ENCODE measurements at regions not wholly inside any gene's neighbourhood (a gene's known extent, or its start where the extent isn't known, plus 50 kb on each side); places are given as distances from the start of the nearest gene placed in this dataset.

GRCh38 chr5:171684169-171684568 lies 101.4 kb upstream of the SMIM23 start:
- no peak for DNase-seq (ENCODE audit: low read depth, low spot score)

- no peak for DNase-seq (ENCODE audit: low read depth, low spot score)
Observed at GRCh38 chr5:171688696-171689495, 96.7 kb upstream of the SMIM23 start.

DNA sequence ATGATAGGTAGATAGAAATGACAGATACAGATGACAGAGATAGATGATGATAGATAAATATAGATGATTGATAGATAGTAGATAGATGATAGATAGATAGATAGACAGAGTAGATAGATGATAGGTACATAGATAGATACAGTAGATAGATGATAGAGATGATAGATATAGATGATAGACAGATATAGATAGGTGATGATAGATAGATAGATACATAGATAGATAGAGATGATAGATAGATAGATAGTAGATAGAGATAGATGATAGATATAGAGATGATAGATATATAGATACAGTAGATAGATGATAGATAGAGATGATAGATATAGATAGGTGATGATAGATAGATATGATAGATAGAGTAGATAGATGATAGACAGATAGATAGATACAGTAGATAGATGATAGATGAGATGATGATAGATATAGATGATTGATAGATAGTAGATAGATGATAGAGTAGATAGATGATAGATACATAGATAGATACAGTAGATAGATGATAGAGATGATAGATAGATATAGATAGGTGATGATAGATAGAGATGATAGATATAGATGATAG lies 95.7 kb upstream of the SMIM23 start:
- DNase-seq (ENCODE audit: low read depth, low spot score), result no peak

- DNase-seq (ENCODE audit: low read depth, low spot score), result no peak
Observed at GRCh38 chr5:171692107-171692506, 93.5 kb upstream of the SMIM23 start.

- no peak for DNase-seq (ENCODE audit: low read depth, low spot score)
Observed at GRCh38 chr5:171692936-171693335, 92.7 kb upstream of the SMIM23 start.

DNA sequence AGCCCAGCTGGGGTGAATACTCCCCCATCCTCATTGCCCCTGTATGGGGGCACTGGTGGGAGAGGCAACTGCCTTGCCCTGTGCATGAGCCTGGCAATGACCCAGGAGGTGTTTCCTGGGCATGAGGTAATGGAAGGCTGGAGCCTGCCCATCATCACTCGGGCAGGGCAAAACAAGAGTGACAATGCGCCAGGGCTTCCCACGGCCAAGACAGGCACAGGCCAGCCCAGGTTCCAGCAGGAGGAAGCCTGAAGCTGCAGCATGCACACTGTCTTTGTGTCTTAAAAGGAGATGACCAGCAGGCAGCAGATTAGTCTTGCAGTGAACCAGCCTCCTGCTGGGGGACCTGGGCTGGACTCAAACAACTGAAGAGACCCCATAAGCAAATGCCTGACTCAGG lies 92.2 kb upstream of the SMIM23 start:
- no peak for DNase-seq (ENCODE audit: low read depth, low spot score)

DNA sequence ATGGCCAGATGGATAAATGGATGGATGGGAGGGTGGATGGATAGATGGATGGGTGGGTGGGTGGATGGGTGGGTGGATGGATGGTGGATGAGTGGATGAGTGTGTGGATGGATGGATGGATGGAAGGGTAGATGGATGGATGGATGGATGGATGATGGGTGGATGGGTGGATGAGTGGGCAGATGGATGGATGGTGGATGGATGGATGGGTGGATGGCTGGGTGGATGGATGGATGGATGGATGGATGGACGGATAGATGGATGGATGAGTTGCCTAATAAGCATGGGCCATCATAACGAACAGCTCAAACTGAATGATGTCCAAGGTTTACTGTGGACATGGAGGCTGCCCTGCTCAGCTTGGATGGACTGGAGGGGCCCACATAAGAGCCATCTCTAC lies 89.8 kb upstream of the SMIM23 start:
- no peak for DNase-seq (ENCODE audit: low read depth, low spot score)

GRCh38 chr5:171697221-171698102 lies 88.2 kb upstream of the SMIM23 start:
- no peak for DNase-seq (ENCODE audit: low read depth, low spot score)

DNA sequence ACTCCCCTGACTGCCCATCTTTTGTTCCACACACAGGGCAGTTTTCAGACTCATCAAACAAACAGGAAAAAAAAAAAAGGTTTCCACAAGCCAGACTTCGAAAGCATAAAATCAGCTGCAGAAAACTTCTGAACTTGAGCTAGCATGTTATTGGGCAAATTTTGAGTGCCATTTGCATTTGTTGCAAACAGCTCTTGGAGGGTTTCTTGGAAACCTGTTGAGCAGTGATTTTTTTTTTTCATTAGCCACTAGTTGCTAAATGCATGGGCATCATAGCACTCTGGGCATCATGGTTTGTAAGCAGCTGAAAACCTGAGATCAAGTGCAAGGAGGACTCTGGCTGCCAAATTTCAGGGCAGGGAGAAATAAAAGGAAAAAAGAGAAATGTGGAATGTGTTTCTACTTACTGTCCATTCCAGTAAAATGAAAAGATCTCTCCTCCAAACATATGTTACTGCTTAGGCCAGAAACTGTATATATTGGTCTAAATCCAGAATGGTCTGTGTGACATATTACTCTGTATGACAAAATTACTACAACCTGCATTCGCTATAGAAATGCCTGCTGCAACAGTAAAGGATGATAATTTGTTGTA lies 85.2 kb upstream of the SMIM23 start:
- no peak for DNase-seq (ENCODE audit: low read depth, low spot score)

GRCh38 chr5:171701100-171701541 lies 84.5 kb upstream of the SMIM23 start:
- DNase-seq (ENCODE audit: low read depth, low spot score), result no peak

- DNase-seq (ENCODE audit: low read depth, low spot score), result no peak
Observed at GRCh38 chr5:171702135-171702770, 83.4 kb upstream of the SMIM23 start.

- DNase-seq (ENCODE audit: low read depth, low spot score), result no peak
Observed at GRCh38 chr5:171703146-171703545, 82.5 kb upstream of the SMIM23 start.

DNA sequence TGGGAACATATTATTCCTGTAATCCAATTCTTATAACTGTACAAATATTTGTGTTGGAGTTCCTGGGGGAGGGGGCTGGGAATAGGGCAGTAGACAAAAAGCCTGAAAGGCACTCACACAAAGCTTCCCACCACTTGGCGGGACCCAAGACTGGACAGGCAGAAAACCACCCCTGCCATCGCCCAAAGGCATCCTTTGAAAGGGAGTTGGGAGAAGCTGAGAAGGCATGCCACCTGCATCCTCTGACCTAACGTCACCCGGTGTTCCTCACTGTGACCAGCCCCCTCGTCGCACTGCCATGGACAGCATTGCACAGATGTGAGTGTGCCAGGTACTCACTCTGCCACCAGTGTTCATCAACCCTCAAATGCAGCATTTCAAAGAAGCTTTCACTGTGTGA lies 80.6 kb upstream of the SMIM23 start:
- no peak for DNase-seq (ENCODE audit: low read depth, low spot score)

GRCh38 chr5:171705830-171706468 lies 79.7 kb upstream of the SMIM23 start:
- DNase-seq (ENCODE audit: low read depth, low spot score), result no peak

DNA sequence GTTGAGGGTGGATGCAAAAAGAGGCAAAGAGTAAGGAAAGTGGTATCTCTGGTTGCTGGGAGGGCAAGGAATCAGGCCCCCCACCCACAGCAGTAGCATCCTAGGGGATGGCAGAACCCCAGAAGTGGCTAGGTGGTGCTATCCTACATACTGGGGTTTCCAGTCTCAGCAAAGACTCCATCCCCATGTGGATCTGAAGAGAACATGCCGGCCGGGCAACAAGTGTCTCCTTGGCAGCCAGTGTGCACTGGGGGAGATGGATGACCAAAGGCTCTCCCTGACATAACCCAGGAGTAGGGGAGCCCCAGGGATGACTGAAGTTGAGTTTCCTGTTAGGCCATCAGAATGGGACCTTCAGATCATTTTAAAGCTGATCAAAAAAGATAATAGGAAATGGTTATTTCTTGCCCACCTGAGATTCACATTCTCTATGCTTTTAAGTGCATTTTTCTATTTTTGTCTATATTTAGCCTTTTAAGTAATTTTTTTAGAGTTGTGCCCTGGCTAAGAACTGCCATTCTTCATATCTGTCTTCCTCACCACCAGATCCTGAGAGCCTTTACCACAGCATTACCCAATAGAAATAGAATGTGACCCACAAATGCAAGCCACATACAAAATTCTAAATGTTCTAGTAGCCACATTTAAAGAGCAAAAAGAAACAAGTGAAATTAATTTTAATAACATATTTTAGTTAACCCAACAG lies 78.7 kb upstream of the SMIM23 start:
- DNase-seq (ENCODE audit: low read depth, low spot score), result no peak

DNA sequence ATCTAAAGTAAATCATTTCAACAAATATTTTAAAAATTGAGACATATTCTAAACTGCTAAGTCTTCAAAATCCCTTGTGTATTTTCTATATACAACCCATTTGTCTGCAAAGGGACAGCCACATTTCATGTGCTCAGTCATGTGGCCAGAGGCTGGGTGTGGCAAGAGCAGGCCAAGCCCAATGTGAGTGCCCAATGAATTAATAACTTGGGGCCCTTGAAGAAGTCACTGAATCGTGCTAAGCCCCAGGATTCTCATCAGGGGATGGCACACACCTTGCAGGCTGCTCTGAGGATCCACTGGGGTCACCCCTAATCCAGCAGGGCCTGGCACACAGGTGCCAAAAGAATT lies 78.2 kb upstream of the SMIM23 start:
- no peak for DNase-seq (ENCODE audit: low read depth, low spot score)

DNA sequence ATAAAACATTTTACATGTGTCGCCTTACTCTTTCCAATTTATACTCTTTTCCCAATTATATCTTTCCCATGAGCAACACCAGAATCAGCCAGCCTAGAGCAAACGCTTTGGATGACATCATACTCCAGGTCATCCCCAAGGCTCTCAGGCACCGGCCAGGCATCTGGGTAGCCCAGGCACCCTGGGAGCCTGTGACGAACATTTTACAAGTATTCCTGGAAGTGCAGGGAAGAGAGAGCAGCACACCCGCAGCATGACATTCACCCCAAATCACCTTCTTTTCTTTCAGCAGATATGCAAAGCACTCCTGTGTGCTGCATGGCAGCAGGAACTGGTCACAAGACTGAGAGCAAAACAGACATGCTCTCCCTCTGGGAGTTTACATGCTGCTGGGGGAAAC lies 75.7 kb upstream of the SMIM23 start:
- no peak for DNase-seq (ENCODE audit: low read depth, low spot score)

DNA sequence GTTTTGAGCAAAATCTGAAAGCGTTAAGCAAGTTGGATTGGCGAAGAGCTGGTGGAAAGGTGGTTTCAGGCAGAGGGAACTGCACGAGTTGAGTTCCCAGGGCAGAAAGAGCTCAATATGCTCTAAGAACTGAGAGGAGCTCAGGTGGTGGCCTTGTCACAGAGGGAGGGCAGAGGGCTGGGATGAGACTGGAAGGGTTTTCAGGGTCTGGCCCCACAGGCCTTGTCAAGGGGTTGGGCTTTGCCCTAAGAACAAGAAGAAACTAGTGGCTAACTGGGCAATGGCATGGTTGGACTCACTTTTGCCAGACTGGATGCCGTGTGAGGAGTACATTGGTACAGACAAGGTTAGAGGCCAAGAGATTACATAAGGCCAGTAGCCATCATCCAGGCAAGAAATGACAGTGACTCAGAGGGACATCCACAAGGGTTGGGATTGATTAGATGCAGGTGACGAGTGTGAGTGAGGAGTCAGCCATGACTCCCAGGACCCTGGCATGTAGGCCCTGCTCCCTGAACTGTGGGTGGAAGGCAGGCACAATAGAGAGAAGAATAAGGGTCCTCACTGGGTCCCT lies 75.1 kb upstream of the SMIM23 start:
- DNase-seq (ENCODE audit: low read depth, low spot score), result no peak

DNA sequence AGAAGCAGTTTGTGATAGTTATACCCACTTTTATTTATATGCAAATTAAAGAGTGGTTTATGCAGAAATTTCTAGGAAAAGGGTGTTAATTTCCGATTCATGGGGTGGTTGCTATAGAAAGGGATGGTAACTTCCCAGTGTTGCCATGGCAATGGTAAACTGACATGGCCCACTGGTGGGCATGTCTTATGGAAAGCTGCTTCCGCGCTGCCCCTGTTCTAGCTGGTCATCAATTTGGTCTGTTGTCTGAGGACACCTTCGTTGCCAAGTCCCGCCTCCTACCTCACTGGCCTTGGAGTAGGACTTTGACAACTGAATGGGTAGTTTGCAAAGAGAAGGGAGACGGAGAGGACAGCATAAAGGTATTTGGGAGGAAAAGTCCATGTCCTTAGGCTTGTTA lies 74.0 kb upstream of the SMIM23 start:
- DNase-seq (ENCODE audit: low read depth, low spot score), result no peak

DNA sequence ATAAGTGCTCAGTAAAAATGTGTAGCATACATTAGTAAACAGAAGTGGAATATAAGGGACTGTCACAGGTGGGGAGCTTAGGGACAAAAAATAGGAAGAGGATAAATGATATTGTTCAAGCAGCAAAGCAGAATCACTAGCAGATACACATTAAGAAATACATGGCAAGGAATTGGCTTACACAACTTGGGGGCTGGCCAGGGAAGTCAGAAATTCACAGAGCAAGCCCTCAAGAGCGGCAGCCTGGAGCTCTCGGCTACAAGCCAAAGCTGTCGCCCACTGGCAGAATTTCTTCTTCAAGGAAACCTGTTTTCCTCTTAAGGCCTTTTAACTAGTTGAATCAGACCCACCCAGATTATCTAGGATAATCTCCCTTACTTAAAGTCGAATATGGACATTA lies 73.0 kb upstream of the SMIM23 start:
- no peak for DNase-seq (ENCODE audit: low read depth, low spot score)
